Spleen (tissue), 7 donors: ENCODE measurements at regions not wholly inside any gene's neighbourhood (a gene's known extent, or its start where the extent isn't known, plus 50 kb on each side); places are given as distances from the start of the nearest gene placed in this dataset.

ENCODE experiments used
- CTCF ChIP-seq, 11 experiments: fragments of 200-600 bp in 7 of 11; fragments of 450-650 bp in 4 of 11; sonication (generic) in 4 of 11; IDR thresholded peaks in 8 of 11; conservative IDR thresholded peaks in 3 of 11; 1 replicate in 7 of 11; 2 replicates in 4 of 11; pipeline versions ENCODE4 v1.4.0 to v1.8.0; 2016 to 2021; ENCODE audit warnings: antibody characterized with exemption in 11 of 11, inconsistent platforms in 4 of 11, mild to moderate bottlenecking in 1 of 11
- POLR2A ChIP-seq, 3 donors: fragments of 450-650 bp; IDR thresholded peaks; one replicate each; pipeline ENCODE4 v1.5.1; 2017; ENCODE audit warnings: antibody characterized with exemption in 3 of 3, mild to moderate bottlenecking in 1 of 3
- POLR2AphosphoS5 ChIP-seq, 3 donors: sonication (generic); formaldehyde crosslinking; IDR thresholded peaks; one replicate each; pipeline ENCODE4 v1.5.1; 2017; ENCODE audit warnings: antibody characterized with exemption in 3 of 3
- donor health status: DM: no; HTN: no; CAD: no; lungs with moderate emphysema.
- donor health status: DM: no; HTN: no; CAD: no.
- donor health status: DM: no; HTN: no; CAD: no.

GRCh38 chr15:95958382-95958781 is 372.1 kb upstream of the NR2F2 start:
- no peak for TF ChIP-seq CTCF (IDR thresholded peaks at IDR 0.05 in 8 of 11, conservative IDR thresholded peaks at IDR 0.05 in 3 of 11)
- no peak for TF ChIP-seq POLR2A (IDR thresholded peaks at IDR 0.05)
- no peak for TF ChIP-seq POLR2AphosphoS5 (IDR thresholded peaks at IDR 0.05)
